Nucleus accumbens (tissue), 56 donors: ENCODE measurements at regions not wholly inside any gene's neighbourhood (a gene's known extent, or its start where the extent isn't known, plus 50 kb on each side); places are given as distances from the start of the nearest gene placed in this dataset.
"Not testable (repeated sequence)": the region's sequence is repeated elsewhere in the genome, so short reads cannot be mapped to it uniquely, and the experiment has no call there.

Experiments used
- DNase-seq, 56 donors: peaks; one replicate each; lab custom pipeline; 2025; lab: John Stamatoyannopoulos, UW

GRCh38 chr6:50451826-50452400 lies 261.4 kb upstream of the TFAP2D start:
- no peak for DNase-seq

- no peak for DNase-seq
These were observed 258.3 kb upstream of the TFAP2D start for GRCh38 chr6:50455029-50455428.

- DNase-seq, result no peak
These were observed 256.0 kb upstream of the TFAP2D start for GRCh38 chr6:50457351-50457750.

GRCh38 chr6:50461696-50462095 lies 251.6 kb upstream of the TFAP2D start:
- no peak for DNase-seq

GRCh38 chr6:50463931-50464330 lies 249.4 kb upstream of the TFAP2D start:
- DNase-seq, result no peak

- DNase-seq, result no peak
These were observed 245.4 kb upstream of the TFAP2D start for GRCh38 chr6:50467931-50468330.

- no peak for DNase-seq
These were observed 242.3 kb upstream of the TFAP2D start for GRCh38 chr6:50471041-50471440.

- DNase-seq, result no peak
These were observed 203.0 kb upstream of the TFAP2D start for GRCh38 chr6:50510361-50510760.

GRCh38 chr6:50520326-50521266 lies 192.7 kb upstream of the TFAP2D start:
- DNase-seq, result no peak

GRCh38 chr6:50524341-50524740 lies 189.0 kb upstream of the TFAP2D start:
- no peak for DNase-seq

- DNase-seq, result no peak
These were observed 185.3 kb upstream of the TFAP2D start for GRCh38 chr6:50527985-50528384.

GRCh38 chr6:50539447-50539846 lies 173.9 kb upstream of the TFAP2D start:
- no peak for DNase-seq

- no peak for DNase-seq
These were observed 171.4 kb upstream of the TFAP2D start for GRCh38 chr6:50541941-50542340.

GRCh38 chr6:50543666-50544065 lies 169.7 kb upstream of the TFAP2D start:
- no peak for DNase-seq

- no peak for DNase-seq
These were observed 164.3 kb upstream of the TFAP2D start for GRCh38 chr6:50549026-50549425.

- no peak for DNase-seq
These were observed 163.9 kb upstream of the TFAP2D start for GRCh38 chr6:50549475-50549874.

- no peak for DNase-seq
These were observed 157.3 kb upstream of the TFAP2D start for GRCh38 chr6:50555982-50556381.

- DNase-seq, result no peak
These were observed 148.3 kb upstream of the TFAP2D start for GRCh38 chr6:50565004-50565403.

GRCh38 chr6:50571230-50571629 lies 142.1 kb upstream of the TFAP2D start:
- DNase-seq, result not testable (repeated sequence)

GRCh38 chr6:50585441-50586330 lies 127.6 kb upstream of the TFAP2D start:
- no peak for DNase-seq

- DNase-seq, result no peak
These were observed 127.0 kb upstream of the TFAP2D start for GRCh38 chr6:50586331-50586675.
